ENCODE measurements at regions not wholly inside any gene's neighbourhood (a gene's known extent, or its start where the extent isn't known, plus 50 kb on each side); places are given as distances from the start of the nearest gene placed in this dataset.
"Not testable (repeated sequence)": the region's sequence is repeated elsewhere in the genome, so short reads cannot be mapped to it uniquely, and the experiment has no call there.

DNA sequence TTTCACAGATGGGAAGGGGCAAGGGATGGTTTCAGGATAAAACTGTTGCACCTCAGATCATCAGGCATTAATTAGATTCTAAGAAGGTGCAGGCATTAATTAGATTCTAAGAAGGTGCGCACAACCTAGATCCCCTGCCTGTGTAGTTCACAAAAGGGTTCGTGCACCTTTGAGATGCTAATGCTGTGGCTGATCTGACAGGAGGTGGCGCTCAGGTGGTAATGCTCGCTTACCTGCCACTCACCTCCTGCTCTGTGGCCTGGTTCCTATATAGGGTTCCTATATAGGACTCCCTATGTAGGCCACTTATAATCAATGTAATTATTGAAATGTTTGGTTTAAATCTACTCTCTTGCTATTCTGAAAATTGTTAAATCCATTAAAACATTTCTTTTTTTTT, 171.0 kb downstream of the MSX2 start:
- ChIA-PET POLR2A (no interaction called here), CTCF (no interaction called here)
- Mint-ChIP-seq H3K9me3 (ENCODE audit: insufficient read depth) (peaks cover 7% of the 10 kb centered on the region), H3K36me3 (ENCODE audit: low read depth) (no peaks in the 10 kb centered on the region), H3K4me1 (ENCODE audit: low read depth) (peaks cover 3% of the 10 kb centered on the region), H3K4me3 (no peak overlapping the region), H3K27me3 (ENCODE audit: low read depth) (no peaks in the 10 kb centered on the region), H3K27ac (no peak overlapping the region)
- no peak for DNase-seq
- no peak for ATAC-seq

DNA sequence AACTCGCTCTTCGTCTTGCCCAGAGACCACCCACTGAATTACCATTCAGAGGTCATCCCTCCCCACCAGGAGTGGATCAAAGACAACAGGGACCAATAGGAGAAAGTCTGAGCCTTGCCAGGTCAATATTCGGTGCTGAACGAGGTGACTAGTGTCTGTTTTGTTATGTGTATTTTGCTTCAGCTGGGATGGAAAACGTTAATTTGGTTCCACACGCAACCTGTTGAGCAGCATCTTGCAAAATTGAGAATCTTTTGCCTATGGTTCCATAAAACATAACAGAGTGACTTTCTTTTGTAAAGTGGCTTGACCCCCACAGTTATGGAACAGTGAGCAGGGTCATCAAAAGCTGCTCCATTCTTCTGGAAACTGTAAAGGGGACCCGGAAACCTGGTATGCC, 168.4 kb downstream of the MSX2 start:
- H3K4me1 Mint-ChIP-seq (ENCODE audit: low read depth) = no peaks in the 10 kb centered on the region
- H3K36me3 Mint-ChIP-seq (ENCODE audit: low read depth) = no peaks in the 10 kb centered on the region
- ChIA-PET POLR2A (no interaction called here), CTCF (no interaction called here)
- H3K9me3 Mint-ChIP-seq (ENCODE audit: insufficient read depth) = peaks cover 7% of the 10 kb centered on the region
- no peak overlapping the region for H3K4me3 Mint-ChIP-seq
- no peak for ATAC-seq
- H3K27ac Mint-ChIP-seq = no peak overlapping the region
- H3K27me3 Mint-ChIP-seq (ENCODE audit: low read depth) = no peaks in the 10 kb centered on the region
- DNase-seq = no peak

DNA sequence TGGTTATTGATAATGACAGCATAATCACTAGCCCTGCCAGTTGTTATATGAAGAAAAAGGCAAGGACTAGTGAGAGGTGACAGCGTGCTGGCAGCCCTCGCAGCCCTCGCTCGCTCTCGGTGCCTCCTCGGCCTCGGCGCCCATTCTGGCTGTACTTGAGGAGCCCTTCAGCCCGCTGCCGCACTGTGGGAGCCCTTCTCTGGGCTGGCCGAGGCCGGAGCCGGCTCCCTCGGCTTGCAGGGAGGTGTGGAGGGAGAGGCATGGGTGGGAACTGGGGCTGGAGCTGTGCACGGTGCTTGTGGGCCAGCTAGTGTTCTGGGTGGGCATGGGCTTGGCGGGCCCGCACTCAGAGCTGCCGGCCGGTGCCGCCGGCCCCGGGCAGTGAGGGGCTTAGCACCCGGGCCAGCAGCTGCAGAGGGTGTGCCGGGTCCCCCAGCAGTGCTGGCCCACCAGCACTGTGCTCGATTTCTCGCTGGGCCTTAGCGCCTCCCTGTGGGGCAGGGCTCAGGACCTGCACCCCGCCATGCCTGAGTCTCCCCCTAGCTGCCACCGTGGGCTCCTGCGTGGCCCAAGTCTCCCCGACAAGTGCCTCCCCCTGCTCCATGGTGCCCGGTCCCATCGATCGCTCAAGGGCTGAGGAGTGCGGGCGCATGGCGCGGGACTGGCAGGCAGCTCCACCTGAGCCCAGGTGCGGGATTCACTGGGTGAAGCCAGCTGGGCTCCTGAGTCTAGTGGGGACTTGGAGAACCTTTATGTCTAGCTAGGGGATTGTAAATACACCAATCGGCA, 156.2 kb downstream of the MSX2 start:
- CTCF ChIA-PET; H3K4me1 Mint-ChIP-seq (ENCODE audit: low read depth); H3K36me3 Mint-ChIP-seq (ENCODE audit: low read depth); H3K27ac Mint-ChIP-seq; ATAC-seq; POLR2A ChIA-PET; H3K4me3 Mint-ChIP-seq; H3K9me3 Mint-ChIP-seq (ENCODE audit: insufficient read depth); H3K27me3 Mint-ChIP-seq (ENCODE audit: low read depth); DNase-seq: not testable (repeated sequence)

DNA sequence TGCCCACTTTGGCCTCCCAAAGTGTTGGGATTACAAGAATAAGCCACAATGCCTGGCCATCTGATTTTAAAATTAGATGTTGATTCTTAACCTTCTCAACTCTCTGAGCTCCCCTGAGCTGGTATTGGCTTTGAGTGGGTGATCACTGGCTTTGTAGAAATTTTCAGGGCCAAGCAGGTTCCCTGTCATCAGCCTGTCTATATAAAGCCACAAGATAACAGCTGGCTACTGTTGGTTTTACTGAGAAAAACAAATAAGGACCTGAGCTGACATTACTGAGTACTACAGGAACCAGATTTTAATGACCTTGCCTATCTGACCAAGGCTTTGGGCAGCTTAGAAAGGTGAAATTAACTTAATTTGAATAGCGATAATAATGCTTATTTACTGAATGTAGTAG, 153.6 kb downstream of the MSX2 start:
- DNase-seq (no peak), ATAC-seq (no peak)
- CTCF ChIA-PET = no interaction called here
- Mint-ChIP-seq H3K27ac (no peak overlapping the region), H3K4me1 (ENCODE audit: low read depth) (no peaks in the 10 kb centered on the region), H3K27me3 (ENCODE audit: low read depth) (no peaks in the 10 kb centered on the region), H3K9me3 (ENCODE audit: insufficient read depth) (no peaks in the 10 kb centered on the region), H3K36me3 (ENCODE audit: low read depth) (no peaks in the 10 kb centered on the region), H3K4me3 (no peak overlapping the region)
- POLR2A ChIA-PET = no interaction called here

DNA sequence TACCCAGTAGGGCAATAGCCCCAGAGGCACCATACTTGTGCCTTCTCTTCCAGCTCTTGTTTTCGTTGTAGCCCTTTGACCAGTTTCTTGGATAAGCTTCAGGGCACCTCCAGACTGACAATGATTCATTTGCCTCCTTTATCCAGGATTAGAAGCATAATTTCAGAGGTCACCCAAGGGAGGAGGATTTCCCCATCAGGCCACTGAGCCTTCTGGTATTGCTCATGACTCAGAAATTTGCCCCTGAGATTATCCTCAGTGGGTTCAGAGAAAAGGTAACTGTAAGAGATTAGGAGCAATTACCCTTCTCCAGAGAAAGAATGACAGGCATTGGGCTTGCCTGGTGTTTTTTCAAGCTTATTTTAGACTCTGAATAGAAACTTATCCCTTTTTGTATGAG, 147.9 kb downstream of the MSX2 start:
- H3K27me3 Mint-ChIP-seq (ENCODE audit: low read depth) = no peaks in the 10 kb centered on the region
- H3K27ac Mint-ChIP-seq = no peak overlapping the region
- H3K4me1 Mint-ChIP-seq (ENCODE audit: low read depth) = no peaks in the 10 kb centered on the region
- H3K36me3 Mint-ChIP-seq (ENCODE audit: low read depth) = no peaks in the 10 kb centered on the region
- ChIA-PET POLR2A (no interaction called here), CTCF (no interaction called here)
- ATAC-seq (no peak), DNase-seq (no peak)
- H3K9me3 Mint-ChIP-seq (ENCODE audit: insufficient read depth) = no peaks in the 10 kb centered on the region
- H3K4me3 Mint-ChIP-seq = no peak overlapping the region

DNA sequence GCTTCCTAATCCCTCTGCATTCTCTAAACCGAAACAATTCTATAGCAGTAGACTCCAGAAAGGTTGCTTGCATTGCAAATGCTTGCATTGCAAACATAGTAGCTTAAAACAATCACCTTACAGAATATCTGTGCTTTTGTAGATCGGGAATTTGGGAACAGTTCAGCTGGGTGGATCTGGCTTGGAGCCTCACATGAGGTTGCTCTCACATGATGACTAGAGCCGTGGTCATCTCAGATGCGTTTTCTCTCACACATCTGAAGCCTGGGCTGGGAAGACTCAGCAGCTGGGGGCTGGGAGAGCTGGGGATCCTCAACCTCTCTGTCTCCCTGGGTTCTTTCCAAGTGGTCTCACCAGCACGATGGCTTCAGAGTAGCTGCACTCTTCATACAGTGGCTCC, 127.8 kb downstream of the MSX2 start:
- H3K9me3 Mint-ChIP-seq (ENCODE audit: insufficient read depth) = no peaks in the 10 kb centered on the region
- CTCF ChIA-PET = no interaction called here
- no peak overlapping the region for H3K27ac Mint-ChIP-seq
- no peak for ATAC-seq
- H3K4me1 Mint-ChIP-seq (ENCODE audit: low read depth) = no peaks in the 10 kb centered on the region
- POLR2A ChIA-PET = no interaction called here
- no peaks in the 10 kb centered on the region for H3K36me3 Mint-ChIP-seq (ENCODE audit: low read depth)
- no peaks in the 10 kb centered on the region for H3K27me3 Mint-ChIP-seq (ENCODE audit: low read depth)
- no peak for DNase-seq
- H3K4me3 Mint-ChIP-seq = no peak overlapping the region

DNA sequence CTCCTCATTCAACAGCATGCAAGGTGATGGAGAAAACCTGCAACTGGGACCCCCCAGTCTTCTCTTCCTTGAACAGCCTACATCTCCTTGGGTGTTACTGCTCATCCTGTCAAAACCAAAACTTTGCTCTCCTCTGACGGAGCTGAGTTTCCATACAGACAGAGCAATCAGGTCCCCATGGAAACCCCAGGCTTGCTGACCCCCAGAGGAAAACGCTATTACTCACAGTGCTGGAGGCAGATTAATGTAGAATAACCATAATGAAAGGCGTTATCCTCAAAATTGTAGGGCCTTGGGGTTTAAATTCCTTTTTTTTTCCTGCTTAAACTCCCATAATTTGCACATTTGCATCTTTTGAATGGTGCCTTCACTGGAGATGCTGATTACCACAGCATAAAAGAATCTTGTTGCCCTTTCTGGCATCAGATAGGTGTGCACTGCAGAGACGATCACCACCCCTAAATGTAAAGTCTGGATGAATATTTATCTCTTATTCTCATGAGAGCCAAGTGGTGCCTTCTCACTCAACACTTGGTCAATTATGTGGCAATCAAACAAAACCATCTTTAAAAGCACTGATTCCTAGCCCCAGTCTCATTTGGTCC, 126.3 kb downstream of the MSX2 start:
- DNase-seq (no peak), ATAC-seq (no peak)
- Mint-ChIP-seq H3K9me3 (ENCODE audit: insufficient read depth) (no peaks in the 10 kb centered on the region), H3K27ac (no peak overlapping the region), H3K27me3 (ENCODE audit: low read depth) (no peaks in the 10 kb centered on the region), H3K4me1 (ENCODE audit: low read depth) (no peaks in the 10 kb centered on the region), H3K4me3 (no peak overlapping the region), H3K36me3 (ENCODE audit: low read depth) (no peaks in the 10 kb centered on the region)
- POLR2A ChIA-PET = no interaction called here
- CTCF ChIA-PET = no interaction called here

DNA sequence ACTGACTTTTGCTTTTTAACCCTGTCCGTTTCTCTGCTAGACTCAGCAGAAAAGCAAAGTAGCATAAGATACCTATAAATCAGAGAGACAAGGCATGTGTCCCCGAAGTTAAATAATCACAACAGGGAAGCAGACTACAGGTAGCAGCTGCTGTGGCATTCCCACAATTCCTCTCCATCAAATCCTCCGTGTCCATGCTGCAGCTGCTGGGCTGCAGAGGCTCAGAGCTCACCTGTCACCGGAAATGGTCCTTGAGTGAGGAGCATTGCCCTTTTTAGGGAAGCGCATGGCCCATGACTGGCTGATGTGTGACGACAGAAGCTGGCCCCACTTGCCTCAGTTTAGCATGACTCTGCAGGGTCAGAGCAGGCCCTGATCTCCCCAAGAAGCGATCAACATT, 125.0 kb downstream of the MSX2 start:
- H3K4me1 Mint-ChIP-seq (ENCODE audit: low read depth) = no peaks in the 10 kb centered on the region
- POLR2A ChIA-PET = no interaction called here
- CTCF ChIA-PET = no interaction called here
- ATAC-seq (no peak), DNase-seq (no peak)
- H3K27me3 Mint-ChIP-seq (ENCODE audit: low read depth) = no peaks in the 10 kb centered on the region
- no peaks in the 10 kb centered on the region for H3K36me3 Mint-ChIP-seq (ENCODE audit: low read depth)
- no peak overlapping the region for H3K27ac Mint-ChIP-seq
- no peaks in the 10 kb centered on the region for H3K9me3 Mint-ChIP-seq (ENCODE audit: insufficient read depth)
- no peak overlapping the region for H3K4me3 Mint-ChIP-seq

DNA sequence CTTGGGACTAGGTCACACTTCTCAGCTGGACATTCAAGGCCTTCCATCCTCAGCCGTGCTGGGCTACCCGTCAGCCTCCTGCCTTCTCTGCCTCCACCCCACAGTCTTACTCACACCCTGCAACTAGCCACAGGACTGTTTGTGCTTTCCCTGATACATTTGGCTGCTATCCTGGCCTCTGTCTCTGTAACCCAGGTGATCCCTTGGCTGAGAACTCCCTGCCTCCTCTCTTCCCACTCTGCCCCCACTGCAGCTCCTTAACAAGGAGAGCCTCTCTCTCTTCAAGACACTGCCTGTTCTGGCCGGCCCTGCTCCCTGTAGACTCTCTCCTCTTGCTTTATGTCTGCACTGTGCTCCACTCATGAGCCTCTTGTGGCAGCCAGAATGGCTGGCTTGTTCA, 120.6 kb downstream of the MSX2 start:
- ATAC-seq (no peak), DNase-seq (no peak)
- Mint-ChIP-seq H3K4me1 (ENCODE audit: low read depth) (no peaks in the 10 kb centered on the region), H3K27me3 (ENCODE audit: low read depth) (no peaks in the 10 kb centered on the region), H3K4me3 (no peak overlapping the region), H3K9me3 (ENCODE audit: insufficient read depth) (no peaks in the 10 kb centered on the region), H3K27ac (no peak overlapping the region), H3K36me3 (ENCODE audit: low read depth) (no peaks in the 10 kb centered on the region)
- POLR2A ChIA-PET = no interaction called here
- CTCF ChIA-PET = no interaction called here

DNA sequence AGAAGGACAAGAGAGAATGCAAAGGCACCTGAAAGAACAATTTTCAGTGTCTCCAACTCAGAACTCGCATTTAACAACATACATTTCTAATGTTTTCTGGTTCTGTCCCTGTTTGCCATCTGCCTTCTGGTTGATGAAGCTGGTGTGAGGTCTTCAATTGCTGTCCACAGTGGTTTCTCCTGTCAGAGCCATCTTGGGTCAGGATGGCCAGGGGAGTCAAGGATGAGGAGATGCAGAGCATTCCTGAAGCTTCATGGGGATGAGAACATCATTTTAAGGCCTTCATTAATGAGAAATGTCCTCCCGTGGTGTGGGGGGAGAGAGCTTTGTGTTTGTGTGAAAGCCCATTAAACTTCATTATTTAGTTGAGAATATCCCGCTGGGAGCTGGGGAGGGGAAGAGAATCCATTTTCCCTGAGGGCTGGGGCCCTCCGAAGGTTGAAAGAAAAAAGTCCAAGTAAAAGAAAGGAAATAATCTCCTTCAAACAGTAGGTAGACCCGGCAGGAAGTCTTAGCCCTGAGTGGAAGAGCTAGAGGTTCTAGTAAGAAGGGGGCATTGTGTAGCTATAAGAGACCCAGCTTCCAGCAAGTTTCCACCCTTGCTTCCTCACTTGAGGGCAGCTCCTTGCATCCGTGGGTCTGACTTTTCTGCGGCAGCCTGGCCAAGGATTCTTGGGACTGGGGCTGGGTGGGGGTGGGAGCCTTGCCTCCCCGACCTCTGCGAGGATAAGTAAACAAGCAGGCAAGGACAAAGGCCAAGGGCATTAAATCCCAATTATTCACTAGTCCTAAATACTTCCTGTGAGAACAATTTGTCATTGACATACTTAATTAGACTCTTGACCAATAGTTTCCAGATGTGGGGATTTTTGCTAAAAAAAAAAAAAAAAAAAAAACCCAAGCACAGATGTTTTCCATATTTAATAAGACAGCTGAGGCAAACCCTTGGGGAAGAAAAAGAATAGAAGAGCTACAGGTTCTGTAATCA, 119.2 kb downstream of the MSX2 start:
- no peaks in the 10 kb centered on the region for H3K9me3 Mint-ChIP-seq (ENCODE audit: insufficient read depth)
- H3K4me1 Mint-ChIP-seq (ENCODE audit: low read depth) = no peaks in the 10 kb centered on the region
- DNase-seq (no peak), ATAC-seq (no peak)
- ChIA-PET POLR2A (no interaction called here), CTCF (no interaction called here)
- no peaks in the 10 kb centered on the region for H3K36me3 Mint-ChIP-seq (ENCODE audit: low read depth)
- no peak overlapping the region for H3K27ac Mint-ChIP-seq
- no peaks in the 10 kb centered on the region for H3K27me3 Mint-ChIP-seq (ENCODE audit: low read depth)
- H3K4me3 Mint-ChIP-seq = no peak overlapping the region

DNA sequence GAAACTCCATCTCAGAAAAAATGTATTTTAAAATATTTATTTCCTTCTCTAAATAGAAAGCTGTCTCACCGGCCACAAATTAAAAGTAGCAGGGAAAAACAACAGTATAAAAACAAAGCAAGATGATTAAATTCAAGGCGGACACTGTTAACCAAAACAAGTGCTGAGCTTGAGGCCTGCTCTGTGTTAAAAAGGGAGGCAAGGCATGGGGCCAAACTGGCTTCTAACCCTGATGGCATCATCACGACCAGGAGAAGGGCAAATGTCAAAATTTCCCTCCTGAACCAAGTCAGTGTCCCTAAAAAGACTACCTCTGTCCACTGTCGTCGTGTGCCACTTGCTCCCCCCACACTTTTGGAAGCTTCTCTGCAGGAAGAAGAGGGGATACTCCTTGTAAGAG, 116.1 kb downstream of the MSX2 start:
- DNase-seq = no peak
- ChIA-PET CTCF (no interaction called here), POLR2A (no interaction called here)
- Mint-ChIP-seq H3K9me3 (ENCODE audit: insufficient read depth) (no peaks in the 10 kb centered on the region), H3K36me3 (ENCODE audit: low read depth) (no peaks in the 10 kb centered on the region), H3K27me3 (ENCODE audit: low read depth) (no peaks in the 10 kb centered on the region), H3K4me3 (no peak overlapping the region), H3K27ac (no peak overlapping the region), H3K4me1 (ENCODE audit: low read depth) (no peaks in the 10 kb centered on the region)
- ATAC-seq = no peak

DNA sequence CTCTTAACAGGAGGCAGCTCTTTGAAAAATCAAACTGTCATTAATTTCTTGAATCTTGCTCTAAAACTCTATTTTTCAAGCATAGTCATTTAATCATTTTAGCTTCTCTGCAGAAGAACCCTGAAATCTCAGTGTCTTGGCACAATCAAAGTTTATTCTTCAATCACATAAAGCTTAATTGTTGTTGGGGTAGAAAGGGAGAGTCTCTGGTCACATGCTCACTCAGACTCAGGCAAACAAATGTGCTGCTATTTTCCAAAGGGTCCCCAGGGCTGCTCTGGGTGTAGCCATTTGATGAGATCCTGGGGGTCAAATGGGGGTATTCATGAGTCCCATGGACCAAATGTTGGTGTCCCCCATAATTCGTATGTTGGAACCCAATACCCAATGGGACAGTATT, 114.8 kb downstream of the MSX2 start:
- Mint-ChIP-seq H3K27ac (no peak overlapping the region), H3K36me3 (ENCODE audit: low read depth) (no peaks in the 10 kb centered on the region), H3K27me3 (ENCODE audit: low read depth) (no peaks in the 10 kb centered on the region), H3K4me1 (ENCODE audit: low read depth) (no peaks in the 10 kb centered on the region), H3K9me3 (ENCODE audit: insufficient read depth) (no peaks in the 10 kb centered on the region), H3K4me3 (no peak overlapping the region)
- ChIA-PET POLR2A (no interaction called here), CTCF (no interaction called here)
- DNase-seq (no peak), ATAC-seq (no peak)

Data from activated CD8-positive, alpha-beta T cell treated with anti-CD3 and anti-CD28 coated beads, Interleukin-2, amount 10 ng/mL, durations not matched to agents 7 days and 5 days (primary cell).